Endothelial cell of umbilical vein (primary cell): ENCODE measurements at regions not wholly inside any gene's neighbourhood (a gene's known extent, or its start where the extent isn't known, plus 50 kb on each side); places are given as distances from the start of the nearest gene placed in this dataset.

Source experiments
- CTCF ChIP-seq, 2 donors: IDR thresholded peaks; 1 replicate in 1 of 2; 2 replicates in 1 of 2; pipeline ENCODE4 v1.5.1; 2011; ENCODE audit warnings: low read length in 2 of 2, mild to moderate bottlenecking in 2 of 2, moderate library complexity in 2 of 2, control low read depth in 1 of 2, inconsistent platforms in 1 of 2, low read depth in 1 of 2; ENCODE audit not compliant: insufficient read depth in 1 of 2; ENCODE audit errors: extremely low read depth in 1 of 2
- EZH2 ChIP-seq: IDR thresholded peaks from 2 replicates; pipeline ENCODE4 v1.6.1; 2012; ENCODE audit warnings: borderline replicate concordance, low read depth, mild to moderate bottlenecking, moderate library complexity, low read length, inconsistent platforms; ENCODE audit not compliant: severe bottlenecking
- GATA2 ChIP-seq: IDR thresholded peaks from 2 replicates; pipeline ENCODE4 v1.7.0; 2011; ENCODE audit warnings: low read depth, mild to moderate bottlenecking, moderate library complexity, mixed read lengths, low read length; ENCODE audit not compliant: insufficient read length, insufficient read depth
- JUN ChIP-seq: IDR thresholded peaks from 2 replicates; pipeline ENCODE4 v1.6.1; 2011; ENCODE audit warnings: borderline replicate concordance, low read depth; ENCODE audit not compliant: insufficient read length, insufficient read depth
- MAX ChIP-seq: IDR thresholded peaks from 2 replicates; pipeline ENCODE4 v1.6.1; 2011; ENCODE audit not compliant: insufficient read depth, insufficient read length
- POLR2A ChIP-seq: IDR thresholded peaks from 2 replicates; pipeline ENCODE4 v1.6.1; 2012; ENCODE audit warnings: low read depth, mild to moderate bottlenecking, control low read depth, low read length
- POLR2AphosphoS5 ChIP-seq: IDR thresholded peaks from 2 replicates; pipeline ENCODE4 v1.6.1; 2012; ENCODE audit warnings: low read depth, mild to moderate bottlenecking, control low read depth, low read length, moderate library complexity; ENCODE audit not compliant: insufficient read depth

GRCh38 chr1:97999320-97999719 lies 78.5 kb upstream of the DPYD start:
- TF ChIP-seq CTCF (IDR thresholded peaks at IDR 0.05; ENCODE audit: extremely low read depth in 1 of 2, insufficient read depth in 1 of 2, low read depth in 1 of 2, low read length in 2 of 2) = no peak
- no peak for TF ChIP-seq POLR2A
- TF ChIP-seq EZH2 = no peak
- no peak for TF ChIP-seq POLR2AphosphoS5
- TF ChIP-seq MAX = no peak
- TF ChIP-seq JUN = no peak
- no peak for TF ChIP-seq GATA2
